ENCODE measurements at regions not wholly inside any gene's neighbourhood (a gene's known extent, or its start where the extent isn't known, plus 50 kb on each side); places are given as distances from the start of the nearest gene placed in this dataset.

- no peak overlapping the region for H3K4me3 ChIP-seq
- no peaks in the 10 kb centered on the region for H3K27me3 ChIP-seq
- WGBS, 2 donors (ENCODE audit: low coverage in 1 of 2) = 35 to 41% methylated on average over 2 of the region's 2 CpGs
- in situ Hi-C loops (cut with MboI; ENCODE audit: low pct_ligation_motif_present in 1 of 4, low pct_unique_long_range_greater_than_20kb in 1 of 4, low sequenced_read_pairs in 3 of 4) (no loop called here), intact Hi-C loops (cut with DNase I; ENCODE audit: low total_unique reads) (no loop called here)
- no peak overlapping the region for H3K27ac ChIP-seq
- DNase-seq = no peak
- H3K9me3 ChIP-seq = no peaks in the 10 kb centered on the region
- TF ChIP-seq CTCF (IDR thresholded peaks at IDR 0.05) (no peak), EP300 (IDR thresholded peaks at IDR 0.05; ENCODE audit: low read depth) (no peak), POLR2A (IDR thresholded peaks at IDR 0.05) (no peak), POLR2AphosphoS5 (IDR thresholded peaks at IDR 0.05) (no peak)
- no peaks in the 10 kb centered on the region for H3K4me1 ChIP-seq
- no peaks in the 10 kb centered on the region for H3K36me3 ChIP-seq
Observed at GRCh38 chr3:106688464-106688863, 688.8 kb upstream of the CCDC54 start.

- H3K4me3 ChIP-seq = no peak overlapping the region
- H3K9me3 ChIP-seq = no peaks in the 10 kb centered on the region
- H3K4me1 ChIP-seq = no peaks in the 10 kb centered on the region
- H3K36me3 ChIP-seq = no peaks in the 10 kb centered on the region
- in situ Hi-C loops (cut with MboI; ENCODE audit: low pct_ligation_motif_present in 1 of 4, low pct_unique_long_range_greater_than_20kb in 1 of 4, low sequenced_read_pairs in 3 of 4) = no loop called here
- no peak for TF ChIP-seq EP300 (IDR thresholded peaks at IDR 0.05; ENCODE audit: low read depth)
- no peak for TF ChIP-seq POLR2A (IDR thresholded peaks at IDR 0.05)
- no peak for TF ChIP-seq POLR2AphosphoS5 (IDR thresholded peaks at IDR 0.05)
- no peak for TF ChIP-seq CTCF (IDR thresholded peaks at IDR 0.05)
- no peak for DNase-seq
- 70 to 100% methylated on average over 2 to 4 of the region's 4 CpGs for WGBS, 2 donors (ENCODE audit: low coverage in 1 of 2)
- H3K27me3 ChIP-seq = no peaks in the 10 kb centered on the region
- H3K27ac ChIP-seq = no peak overlapping the region
- intact Hi-C loops (cut with DNase I; ENCODE audit: low total_unique reads) = no loop called here
Observed at GRCh38 chr3:106691476-106691875, 685.8 kb upstream of the CCDC54 start.

GRCh38 chr3:106692624-106693023, 684.6 kb upstream of the CCDC54 start:
- Histone ChIP-seq H3K4me3 (no peak overlapping the region), H3K27me3 (no peaks in the 10 kb centered on the region), H3K4me1 (no peaks in the 10 kb centered on the region), H3K36me3 (no peaks in the 10 kb centered on the region), H3K27ac (no peak overlapping the region), H3K9me3 (no peaks in the 10 kb centered on the region)
- no peak for DNase-seq
- intact Hi-C loops (cut with DNase I; ENCODE audit: low total_unique reads) (no loop called here), in situ Hi-C loops (cut with MboI; ENCODE audit: low pct_ligation_motif_present in 1 of 4, low pct_unique_long_range_greater_than_20kb in 1 of 4, low sequenced_read_pairs in 3 of 4) (no loop called here)
- WGBS, 2 donors (ENCODE audit: low coverage in 1 of 2) = 17 to 52% methylated on average over 1 to 3 of the region's 3 CpGs
- TF ChIP-seq EP300 (IDR thresholded peaks at IDR 0.05; ENCODE audit: low read depth) = no peak
- TF ChIP-seq POLR2AphosphoS5 (IDR thresholded peaks at IDR 0.05) = no peak
- TF ChIP-seq CTCF (IDR thresholded peaks at IDR 0.05) = no peak
- no peak for TF ChIP-seq POLR2A (IDR thresholded peaks at IDR 0.05)

GRCh38 chr3:106699122-106699521, 678.1 kb upstream of the CCDC54 start:
- 64 to 74% methylated on average over 2 to 5 of the region's 5 CpGs for WGBS, 2 donors (ENCODE audit: low coverage in 1 of 2)
- no peaks in the 10 kb centered on the region for H3K4me1 ChIP-seq
- H3K4me3 ChIP-seq = no peak overlapping the region
- intact Hi-C loops (cut with DNase I; ENCODE audit: low total_unique reads) = no loop called here
- no peaks in the 10 kb centered on the region for H3K27me3 ChIP-seq
- H3K27ac ChIP-seq = no peak overlapping the region
- no peak for DNase-seq
- H3K36me3 ChIP-seq = no peaks in the 10 kb centered on the region
- in situ Hi-C loops (cut with MboI; ENCODE audit: low pct_ligation_motif_present in 1 of 4, low pct_unique_long_range_greater_than_20kb in 1 of 4, low sequenced_read_pairs in 3 of 4) = no loop called here
- TF ChIP-seq EP300 (IDR thresholded peaks at IDR 0.05; ENCODE audit: low read depth) = no peak
- H3K9me3 ChIP-seq = no peaks in the 10 kb centered on the region

- H3K27me3 ChIP-seq = no peaks in the 10 kb centered on the region
- H3K4me1 ChIP-seq = no peaks in the 10 kb centered on the region
- DNase-seq = no peak
- TF ChIP-seq EP300 (IDR thresholded peaks at IDR 0.05; ENCODE audit: low read depth) (no peak), CTCF (IDR thresholded peaks at IDR 0.05) (no peak), POLR2A (IDR thresholded peaks at IDR 0.05) (no peak), POLR2AphosphoS5 (IDR thresholded peaks at IDR 0.05) (no peak)
- intact Hi-C loops (cut with DNase I; ENCODE audit: low total_unique reads) = no loop called here
- in situ Hi-C loops (cut with MboI; ENCODE audit: low pct_ligation_motif_present in 1 of 4, low pct_unique_long_range_greater_than_20kb in 1 of 4, low sequenced_read_pairs in 3 of 4) = no loop called here
- no peak overlapping the region for H3K27ac ChIP-seq
- H3K9me3 ChIP-seq = no peaks in the 10 kb centered on the region
- H3K4me3 ChIP-seq = no peak overlapping the region
- H3K36me3 ChIP-seq = no peaks in the 10 kb centered on the region
- 83 to 91% methylated on average over 1 of the region's 1 CpG for WGBS, 2 donors (ENCODE audit: low coverage in 1 of 2)
Observed at GRCh38 chr3:106700981-106701380, 676.3 kb upstream of the CCDC54 start.

Measured in transverse colon (tissue), 4 donors.